Liver (tissue), 8 donors: ENCODE measurements at regions not wholly inside any gene's neighbourhood (a gene's known extent, or its start where the extent isn't known, plus 50 kb on each side); places are given as distances from the start of the nearest gene placed in this dataset.

Experiments used
- DNase-seq: peaks from one replicate; pipeline ENCODE4 v3.0.0-alpha.2; 2017; ENCODE audit warnings: low spot score
- H3K27ac ChIP-seq, 2 donors: one replicate each; pipeline ENCODE4 v1.7.0; 2013; ENCODE audit warnings: inconsistent platforms in 2 of 2, low read length in 2 of 2, control low read depth in 1 of 2, low read depth in 1 of 2, mild to moderate bottlenecking in 1 of 2
- H3K27me3 ChIP-seq, 4 donors: one replicate each; pipeline versions ENCODE4 v1.6.1 to v1.7.0; 2013; ENCODE audit warnings: low read length in 3 of 4, inconsistent platforms in 1 of 4, mild to moderate bottlenecking in 1 of 4, moderate library complexity in 1 of 4; ENCODE audit not compliant: control insufficient read depth in 4 of 4, insufficient read depth in 4 of 4
- H3K36me3 ChIP-seq, 4 donors: one replicate each; pipeline versions ENCODE4 v1.6.1 to v1.7.0; 2013; ENCODE audit warnings: low read length in 3 of 4, mild to moderate bottlenecking in 3 of 4, low read depth in 1 of 4, moderate library complexity in 1 of 4; ENCODE audit not compliant: control insufficient read depth in 4 of 4, insufficient read depth in 3 of 4
- H3K4me1 ChIP-seq, 4 donors: one replicate each; pipeline versions ENCODE4 v1.6.1 to v1.7.0; 2013; ENCODE audit warnings: low read length in 3 of 4, mild to moderate bottlenecking in 3 of 4, moderate library complexity in 1 of 4; ENCODE audit not compliant: control insufficient read depth in 4 of 4, insufficient read depth in 4 of 4
- H3K4me3 ChIP-seq, 3 donors: one replicate each; pipeline versions ENCODE4 v1.6.1 to v1.7.0; 2013; ENCODE audit warnings: low read length in 3 of 3, control low read depth in 1 of 3, low read depth in 1 of 3, mild to moderate bottlenecking in 1 of 3
- H3K9ac ChIP-seq, 2 donors: one replicate each; pipeline ENCODE4 v1.7.0; 2013; ENCODE audit warnings: low read length in 2 of 2, mild to moderate bottlenecking in 2 of 2, moderate library complexity in 2 of 2, control low read depth in 1 of 2, low read depth in 1 of 2
- H3K9me3 ChIP-seq, 4 donors: one replicate each; pipeline versions ENCODE4 v1.6.1 to v1.7.0; 2013; ENCODE audit warnings: low read length in 3 of 4; ENCODE audit not compliant: control insufficient read depth in 4 of 4
- CTCF ChIP-seq: fragments of 150-350 bp; IDR thresholded peaks from 2 replicates; pipeline ENCODE4 v1.5.1; 2017; ENCODE audit warnings: improper control_type of control experiment, low read depth, low read length; ENCODE audit not compliant: missing input control
- FOXA2 ChIP-seq: IDR thresholded peaks from 2 replicates; pipeline ENCODE4 v1.6.1; 2016; ENCODE audit warnings: antibody characterized with exemption
- GABPA ChIP-seq, 2 donors: IDR thresholded peaks in 1 of 2; conservative IDR thresholded peaks in 1 of 2; 2 replicates each; pipeline ENCODE4 v1.6.1; 2016; ENCODE audit warnings: antibody characterized with exemption in 2 of 2, mild to moderate bottlenecking in 1 of 2, moderate library complexity in 1 of 2
- HNF4A ChIP-seq, 2 donors: conservative IDR thresholded peaks; 2 replicates each; pipeline ENCODE4 v1.6.1; 2016; ENCODE audit warnings: antibody characterized with exemption in 2 of 2, mild to moderate bottlenecking in 2 of 2
- JUND ChIP-seq, 2 donors: IDR thresholded peaks; 2 replicates each; pipeline ENCODE4 v1.6.1; 2016; ENCODE audit warnings: antibody characterized with exemption in 2 of 2
- MAX ChIP-seq: IDR thresholded peaks from 2 replicates; pipeline ENCODE4 v1.6.1; 2016; ENCODE audit warnings: antibody characterized with exemption
- NR2F2 ChIP-seq: IDR thresholded peaks from 2 replicates; pipeline ENCODE4 v1.6.1; 2016; ENCODE audit warnings: antibody characterized with exemption
- RAD21 ChIP-seq, 2 donors: IDR thresholded peaks; 2 replicates each; pipeline ENCODE4 v1.6.1; 2016; ENCODE audit warnings: antibody characterized with exemption in 2 of 2, mild to moderate bottlenecking in 2 of 2
- REST ChIP-seq: IDR thresholded peaks from 2 replicates; pipeline ENCODE4 v1.6.1; 2016; ENCODE audit warnings: antibody characterized with exemption, mild to moderate bottlenecking
- SP1 ChIP-seq: IDR thresholded peaks from 2 replicates; pipeline ENCODE4 v1.6.1; 2018; ENCODE audit warnings: antibody characterized with exemption, mild to moderate bottlenecking
- TAF1 ChIP-seq: conservative IDR thresholded peaks from 2 replicates; pipeline ENCODE4 v1.6.1; 2016; ENCODE audit warnings: antibody characterized with exemption, mild to moderate bottlenecking
- YY1 ChIP-seq: IDR thresholded peaks from 2 replicates; pipeline ENCODE4 v1.6.1; 2016; ENCODE audit warnings: antibody characterized with exemption, mild to moderate bottlenecking
- ZBTB33 ChIP-seq: IDR thresholded peaks from 2 replicates; pipeline ENCODE4 v1.6.1; 2016; ENCODE audit warnings: antibody characterized with exemption
- WGBS: extraction: QIAGEN DNeasy Blood & Tissue Kit; methylation state at CpG from one replicate; pipeline ENCODE4 v1.1.7; 2013; 5-methylcytosine and 5-hydroxymethylcytosine counted together
- donor health status: healthy.
- donor health status: healthy.
- donor health status: healthy.
- donor health status: healthy.
- donor health status: healthy.

GRCh38 chr15:98167722-98168268 lies 207.3 kb downstream of the ARRDC4 start:
- peaks cover 0 to 5% (median 0%) of the 10 kb centered on the region in 4 donors for H3K27me3 ChIP-seq
- no peaks in the 10 kb centered on the region for H3K4me1 ChIP-seq
- no peak overlapping the region for H3K4me3 ChIP-seq
- no peaks in the 10 kb centered on the region for H3K36me3 ChIP-seq
- no peak overlapping the region for H3K9ac ChIP-seq
- H3K9me3 ChIP-seq, result no peaks in the 10 kb centered on the region
- H3K27ac ChIP-seq, result no peak overlapping the region
- DNase-seq, result no peak
- WGBS, result 60% methylated on average over 4 of the region's 4 CpGs
- TF ChIP-seq YY1 (no peak), HNF4A (conservative IDR thresholded peaks at IDR 0.05) (no peak), FOXA2 (no peak), REST (no peak), TAF1 (no peak), ZBTB33 (no peak), GABPA (IDR thresholded peaks at IDR 0.05 in 1 of 2, conservative IDR thresholded peaks at IDR 0.05 in 1 of 2) (no peak), MAX (no peak), SP1 (no peak)

- H3K4me1 ChIP-seq, result no peaks in the 10 kb centered on the region
- H3K27me3 ChIP-seq, result peaks cover 0 to 10% (median 0%) of the 10 kb centered on the region in 4 donors
- no peaks in the 10 kb centered on the region for H3K9me3 ChIP-seq
- DNase-seq, result no peak
- 78% methylated on average over 9 of the region's 9 CpGs for WGBS
- H3K27ac ChIP-seq, result no peak overlapping the region
- no peaks in the 10 kb centered on the region for H3K36me3 ChIP-seq
- TF ChIP-seq NR2F2 (no peak), YY1 (no peak)
- no peak overlapping the region for H3K4me3 ChIP-seq
- H3K9ac ChIP-seq, result no peak overlapping the region
Measured at GRCh38 chr15:98169551-98169950, 209.0 kb downstream of the ARRDC4 start.

GRCh38 chr15:98174286-98174685 lies 213.8 kb downstream of the ARRDC4 start:
- TF ChIP-seq FOXA2, result no peak
- peak in 1 of 2 donors; percentile 12 for TF ChIP-seq RAD21 (IDR thresholded peaks at IDR 0.05)
- no peak for TF ChIP-seq ZBTB33
- TF ChIP-seq JUND (IDR thresholded peaks at IDR 0.05), result no peak
- no peak for TF ChIP-seq YY1
- no peak for TF ChIP-seq CTCF
- TF ChIP-seq REST, result no peak
- no peaks in the 10 kb centered on the region for H3K36me3 ChIP-seq
- H3K9me3 ChIP-seq, result no peaks in the 10 kb centered on the region
- H3K27me3 ChIP-seq, result peaks cover 0 to 18% (median 2%) of the 10 kb centered on the region in 4 donors
- H3K9ac ChIP-seq, result no peak overlapping the region
- no peak for DNase-seq
- peaks cover 0 to 2% (median 0%) of the 10 kb centered on the region in 4 donors for H3K4me1 ChIP-seq
- WGBS, result 14% methylated on average over 3 of the region's 3 CpGs
- H3K27ac ChIP-seq, result no peak overlapping the region
- no peak overlapping the region for H3K4me3 ChIP-seq
